CD4-positive, alpha-beta memory T cell (primary cell): ENCODE measurements at regions not wholly inside any gene's neighbourhood (a gene's known extent, or its start where the extent isn't known, plus 50 kb on each side); places are given as distances from the start of the nearest gene placed in this dataset.

Experiments
- CTCF ChIA-PET: fragments of 350-600 bp; sonication (Branson Sonifier 250); formaldehyde crosslinking; loops from one replicate; lab custom pipeline; 2021; ENCODE audit warnings: inconsistent platforms; ENCODE audit not compliant: partially characterized antibody; lab: Charles Lee
- POLR2A ChIA-PET: fragments of 350-600 bp; sonication (Branson Sonifier 250); formaldehyde crosslinking; loops from one replicate; lab custom pipeline; 2021; ENCODE audit not compliant: partially characterized antibody; lab: Charles Lee
- DNase-seq, 5 donors: peaks; one replicate each; pipeline versions ENCODE4 v3.0.0 to v3.0.0-alpha.2; 2020 to 2022; ENCODE audit warnings: mixed read lengths in 1 of 5
- H3K27ac ChIP-seq: one replicate; pipeline ENCODE4 v1.7.0; 2013; ENCODE audit warnings: low read depth, low read length
- H3K27me3 ChIP-seq: 2 replicates; pipeline ENCODE4 v1.7.0; 2013; ENCODE audit warnings: mild to moderate bottlenecking, low read length, moderate library complexity; ENCODE audit not compliant: insufficient read depth
- H3K36me3 ChIP-seq: 2 replicates; pipeline ENCODE4 v1.7.0; 2013; ENCODE audit warnings: mild to moderate bottlenecking, low read length, moderate library complexity; ENCODE audit not compliant: insufficient read depth
- H3K4me1 ChIP-seq: 2 replicates; pipeline ENCODE4 v1.7.0; 2013; ENCODE audit warnings: mild to moderate bottlenecking, low read length, moderate library complexity; ENCODE audit not compliant: insufficient read depth
- H3K4me3 ChIP-seq, 2 donors: one replicate each; pipeline ENCODE4 v1.7.0; 2013; ENCODE audit warnings: low read length in 2 of 2, mild to moderate bottlenecking in 1 of 2
- H3K9me3 ChIP-seq, 2 donors: one replicate each; pipeline ENCODE4 v1.7.0; 2013; ENCODE audit warnings: low read length in 2 of 2, control low read depth in 1 of 2; ENCODE audit not compliant: control insufficient read depth in 1 of 2
- H3K27ac Mint-ChIP-seq, 7 donors: one replicate each; pipeline ENCODE4 v1.8.0; 2020 to 2021; ENCODE audit warnings: mixed read lengths in 7 of 7, mild to moderate bottlenecking in 6 of 7, inconsistent platforms in 3 of 7, moderate library complexity in 3 of 7
- H3K27me3 Mint-ChIP-seq, 2 donors: one replicate each; pipeline ENCODE4 v1.8.0; 2020 to 2021; ENCODE audit warnings: mixed read lengths in 2 of 2
- H3K36me3 Mint-ChIP-seq, 2 donors: one replicate each; pipeline ENCODE4 v1.8.0; 2020 to 2021; ENCODE audit warnings: mixed read lengths in 2 of 2, inconsistent platforms in 1 of 2, mild to moderate bottlenecking in 1 of 2
- H3K4me1 Mint-ChIP-seq, 4 donors: one replicate each; pipeline ENCODE4 v1.8.0; 2020 to 2021; ENCODE audit warnings: mixed read lengths in 4 of 4, mild to moderate bottlenecking in 1 of 4
- H3K4me3 Mint-ChIP-seq, 8 donors: one replicate each; pipeline ENCODE4 v1.8.0; 2020 to 2021; ENCODE audit warnings: mixed read lengths in 8 of 8, mild to moderate bottlenecking in 7 of 8, moderate library complexity in 6 of 8, inconsistent platforms in 3 of 8
- H3K9me3 Mint-ChIP-seq, 8 donors: one replicate each; pipeline ENCODE4 v1.8.0; 2020 to 2021; ENCODE audit warnings: mixed read lengths in 8 of 8, mild to moderate bottlenecking in 5 of 8, inconsistent platforms in 3 of 8, moderate library complexity in 1 of 8
- intact Hi-C: fragments of 100-400 bp; cut with micrococcal nuclease; formaldehyde crosslinking; loops from one replicate; pipeline ENCODE4 v1.15.1; 2023

- Histone ChIP-seq H3K4me3 (no peak overlapping the region), H3K27ac (no peak overlapping the region), H3K9me3 (no peaks in the 10 kb centered on the region), H3K4me1 (no peaks in the 10 kb centered on the region), H3K27me3 (no peaks in the 10 kb centered on the region), H3K36me3 (no peaks in the 10 kb centered on the region)
- POLR2A ChIA-PET: no interaction called here
- no peak overlapping the region for H3K4me3 Mint-ChIP-seq
- no peak overlapping the region for H3K27ac Mint-ChIP-seq
- intact Hi-C loops: no loop called here
- no peak for DNase-seq
- no peaks in the 10 kb centered on the region for H3K36me3 Mint-ChIP-seq
- H3K9me3 Mint-ChIP-seq: peaks cover 0 to 10% (median 5%) of the 10 kb centered on the region in 8 donors
- CTCF ChIA-PET: no interaction called here
- H3K4me1 Mint-ChIP-seq: no peaks in the 10 kb centered on the region
- H3K27me3 Mint-ChIP-seq: no peaks in the 10 kb centered on the region
Measured at GRCh38 chr18:34623557-34623956, 86.5 kb upstream of the DTNA start.

GRCh38 chr18:34624551-34624950 is 85.5 kb upstream of the DTNA start:
- no peaks in the 10 kb centered on the region for H3K36me3 Mint-ChIP-seq
- no peaks in the 10 kb centered on the region for H3K27me3 Mint-ChIP-seq
- H3K4me3 Mint-ChIP-seq: no peak overlapping the region
- no peaks in the 10 kb centered on the region for H3K4me1 ChIP-seq
- no peak for DNase-seq
- H3K4me1 Mint-ChIP-seq: no peaks in the 10 kb centered on the region
- ChIA-PET POLR2A (no interaction called here), CTCF (no interaction called here)
- no peak overlapping the region for H3K4me3 ChIP-seq
- H3K27ac ChIP-seq: no peak overlapping the region
- H3K27ac Mint-ChIP-seq: no peak overlapping the region
- H3K9me3 Mint-ChIP-seq: peaks cover 0 to 9% (median 3%) of the 10 kb centered on the region in 8 donors
- no peaks in the 10 kb centered on the region for H3K9me3 ChIP-seq
- no peaks in the 10 kb centered on the region for H3K36me3 ChIP-seq
- intact Hi-C loops: no loop called here
- no peaks in the 10 kb centered on the region for H3K27me3 ChIP-seq

- no peak overlapping the region for H3K27ac ChIP-seq
- no peaks in the 10 kb centered on the region for H3K9me3 Mint-ChIP-seq
- H3K4me3 Mint-ChIP-seq: no peak overlapping the region
- ChIA-PET CTCF (no interaction called here), POLR2A (no interaction called here)
- DNase-seq: no peak
- no peak overlapping the region for H3K4me3 ChIP-seq
- no peaks in the 10 kb centered on the region for H3K4me1 ChIP-seq
- intact Hi-C loops: no loop called here
- H3K27me3 Mint-ChIP-seq: no peaks in the 10 kb centered on the region
- no peaks in the 10 kb centered on the region for H3K36me3 Mint-ChIP-seq
- H3K36me3 ChIP-seq: no peaks in the 10 kb centered on the region
- no peak overlapping the region for H3K27ac Mint-ChIP-seq
- no peaks in the 10 kb centered on the region for H3K4me1 Mint-ChIP-seq
- H3K27me3 ChIP-seq: no peaks in the 10 kb centered on the region
- H3K9me3 ChIP-seq: no peaks in the 10 kb centered on the region
Measured at GRCh38 chr18:34626404-34627136, 83.5 kb upstream of the DTNA start.

GRCh38 chr18:34627137-34627920 is 82.8 kb upstream of the DTNA start:
- no peaks in the 10 kb centered on the region for H3K9me3 Mint-ChIP-seq
- POLR2A ChIA-PET: no interaction called here
- Histone ChIP-seq H3K27ac (no peak overlapping the region), H3K27me3 (no peaks in the 10 kb centered on the region), H3K4me3 (no peak overlapping the region), H3K36me3 (no peaks in the 10 kb centered on the region), H3K4me1 (no peaks in the 10 kb centered on the region), H3K9me3 (no peaks in the 10 kb centered on the region)
- intact Hi-C loops: no loop called here
- H3K4me3 Mint-ChIP-seq: no peak overlapping the region
- CTCF ChIA-PET: no interaction called here
- H3K4me1 Mint-ChIP-seq: no peaks in the 10 kb centered on the region
- H3K27me3 Mint-ChIP-seq: no peaks in the 10 kb centered on the region
- no peaks in the 10 kb centered on the region for H3K36me3 Mint-ChIP-seq
- no peak overlapping the region for H3K27ac Mint-ChIP-seq
- DNase-seq: no peak

DNA sequence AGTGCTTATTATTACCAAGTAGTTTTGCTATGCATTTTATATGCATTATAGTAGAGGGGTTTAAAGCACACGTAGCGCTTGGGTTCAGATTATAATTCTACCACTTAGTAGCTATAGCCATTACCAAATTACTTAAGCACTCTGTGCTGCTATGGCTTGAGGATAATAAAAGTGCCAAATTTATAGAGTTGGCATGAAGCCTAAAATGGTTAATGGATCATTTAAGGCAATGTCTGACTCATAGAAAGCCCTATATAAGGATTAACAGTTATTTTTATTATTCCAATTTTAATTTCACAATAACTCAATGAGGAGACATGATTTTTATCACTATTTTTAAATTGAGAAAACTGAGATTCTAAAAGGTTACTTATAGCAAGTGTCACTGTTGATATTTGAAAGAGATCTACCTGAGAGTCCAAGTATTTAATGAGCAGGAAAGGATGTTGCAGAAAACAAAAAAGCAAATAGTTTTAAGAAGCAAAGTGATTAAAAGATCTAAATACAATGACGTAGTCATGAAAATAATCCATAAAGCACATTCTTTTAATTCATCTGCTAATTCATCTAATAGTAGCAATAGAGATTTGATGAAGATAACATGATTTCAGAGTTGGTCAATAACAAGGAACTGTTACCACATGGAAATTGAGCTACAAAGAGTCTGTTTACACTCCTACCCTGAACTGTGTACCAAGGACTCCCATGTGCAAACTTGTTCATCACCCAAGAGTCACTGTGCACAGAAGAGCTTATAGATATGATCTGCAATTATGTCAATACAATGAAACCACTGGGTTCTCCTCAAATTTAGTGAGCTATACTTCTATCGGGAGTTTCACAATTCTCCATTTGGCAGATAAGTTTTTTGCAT is 78.8 kb upstream of the DTNA start:
- H3K9me3 Mint-ChIP-seq: no peaks in the 10 kb centered on the region

GRCh38 chr18:34632321-34632720 is 77.8 kb upstream of the DTNA start:
- Mint-ChIP-seq H3K36me3 (no peaks in the 10 kb centered on the region), H3K27me3 (no peaks in the 10 kb centered on the region), H3K4me3 (no peak overlapping the region), H3K27ac (no peak overlapping the region), H3K9me3 (no peaks in the 10 kb centered on the region), H3K4me1 (no peaks in the 10 kb centered on the region)
- no peak overlapping the region for H3K27ac ChIP-seq
- no peak overlapping the region for H3K4me3 ChIP-seq
- intact Hi-C loops: no loop called here
- no peaks in the 10 kb centered on the region for H3K4me1 ChIP-seq
- no peaks in the 10 kb centered on the region for H3K9me3 ChIP-seq
- H3K36me3 ChIP-seq: no peaks in the 10 kb centered on the region
- no peak for DNase-seq
- no peaks in the 10 kb centered on the region for H3K27me3 ChIP-seq
- CTCF ChIA-PET: interaction anchor here (0.7 kb wide), 1 partner anchor 16 kb away, joined by 3 read pairs; no protein-coding TSS in a partner anchor
- POLR2A ChIA-PET: no interaction called here

More for the DNA sequence above, 78.8 kb upstream of the DTNA start:
- no peak overlapping the region for H3K4me3 Mint-ChIP-seq
- no peaks in the 10 kb centered on the region for H3K9me3 ChIP-seq
- H3K27ac ChIP-seq: no peak overlapping the region
- H3K27me3 ChIP-seq: no peaks in the 10 kb centered on the region
- no peaks in the 10 kb centered on the region for H3K4me1 Mint-ChIP-seq
- ChIA-PET CTCF (no interaction called here), POLR2A (no interaction called here)
- H3K4me1 ChIP-seq: no peaks in the 10 kb centered on the region
- H3K36me3 Mint-ChIP-seq: no peaks in the 10 kb centered on the region
- H3K27me3 Mint-ChIP-seq: no peaks in the 10 kb centered on the region
- H3K36me3 ChIP-seq: no peaks in the 10 kb centered on the region
- H3K4me3 ChIP-seq: no peak overlapping the region
- no peak overlapping the region for H3K27ac Mint-ChIP-seq
- intact Hi-C loops: no loop called here
- DNase-seq: no peak

- Mint-ChIP-seq H3K27ac (no peak overlapping the region), H3K27me3 (no peaks in the 10 kb centered on the region), H3K36me3 (no peaks in the 10 kb centered on the region), H3K4me1 (no peaks in the 10 kb centered on the region), H3K9me3 (no peaks in the 10 kb centered on the region), H3K4me3 (no peak overlapping the region)
- no peaks in the 10 kb centered on the region for H3K4me1 ChIP-seq
- intact Hi-C loops: no loop called here
- no peak overlapping the region for H3K4me3 ChIP-seq
- H3K27ac ChIP-seq: no peak overlapping the region
- CTCF ChIA-PET: no interaction called here
- POLR2A ChIA-PET: no interaction called here
- no peaks in the 10 kb centered on the region for H3K36me3 ChIP-seq
- no peaks in the 10 kb centered on the region for H3K9me3 ChIP-seq
- DNase-seq: no peak
- no peaks in the 10 kb centered on the region for H3K27me3 ChIP-seq
Measured at GRCh38 chr18:34633368-34633767, 76.7 kb upstream of the DTNA start.
